ENCODE measurements at regions not wholly inside any gene's neighbourhood (a gene's known extent, or its start where the extent isn't known, plus 50 kb on each side); places are given as distances from the start of the nearest gene placed in this dataset.

DNA sequence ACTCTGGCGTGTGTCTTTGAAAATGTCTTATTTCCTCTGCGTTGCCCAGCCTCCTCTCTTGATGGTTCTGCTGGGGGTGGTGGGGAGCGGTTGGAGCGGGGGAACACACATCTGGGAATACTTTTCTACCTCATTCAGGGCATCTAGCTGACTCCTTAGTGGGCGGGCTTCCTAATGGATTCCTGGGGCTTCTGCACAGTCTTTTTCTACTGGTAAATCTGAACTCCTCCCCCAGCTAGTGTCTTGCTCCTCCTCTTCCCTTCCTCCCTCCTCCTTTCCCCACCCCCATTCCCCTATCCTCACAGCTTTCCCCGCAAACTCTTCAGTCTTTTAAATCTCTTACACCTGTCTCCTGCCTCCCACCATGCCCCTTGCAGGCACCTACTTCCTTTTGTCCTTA, 74.4 kb downstream of the PRL start:
- no peak for TF ChIP-seq EP300 (IDR thresholded peaks at IDR 0.05; ENCODE audit: borderline replicate concordance)
- no peak for TF ChIP-seq CREB1 (IDR thresholded peaks at IDR 0.05; ENCODE audit: low read depth)
- no peak for TF ChIP-seq CEBPB (IDR thresholded peaks at IDR 0.05)
- no peak for TF ChIP-seq FOXM1 (IDR thresholded peaks at IDR 0.05; ENCODE audit: borderline replicate concordance, low read depth)
- no peak for TF ChIP-seq MAX (IDR thresholded peaks at IDR 0.05)
- no peak for TF ChIP-seq TEAD4 (IDR thresholded peaks at IDR 0.05)
- TF ChIP-seq RAD21 (IDR thresholded peaks at IDR 0.05; ENCODE audit: low read depth): no peak
- no peak for TF ChIP-seq TCF12 (IDR thresholded peaks at IDR 0.05; ENCODE audit: low read depth)
- TF ChIP-seq, protein P1, sequence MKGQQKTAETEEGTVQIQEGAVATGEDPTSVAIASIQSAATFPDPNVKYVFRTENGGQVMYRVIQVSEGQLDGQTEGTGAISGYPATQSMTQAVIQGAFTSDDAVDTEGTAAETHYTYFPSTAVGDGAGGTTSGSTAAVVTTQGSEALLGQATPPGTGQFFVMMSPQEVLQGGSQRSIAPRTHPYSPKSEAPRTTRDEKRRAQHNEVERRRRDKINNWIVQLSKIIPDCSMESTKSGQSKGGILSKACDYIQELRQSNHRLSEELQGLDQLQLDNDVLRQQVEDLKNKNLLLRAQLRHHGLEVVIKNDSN (IDR thresholded peaks at IDR 0.05): no peak
- TF ChIP-seq TAF1 (IDR thresholded peaks at IDR 0.05; ENCODE audit: low read depth): no peak
- TF ChIP-seq REST (IDR thresholded peaks at IDR 0.05; ENCODE audit: low read depth): no peak
- no peak for TF ChIP-seq NFIC (IDR thresholded peaks at IDR 0.05)
- no peak for TF ChIP-seq YY1 (IDR thresholded peaks at IDR 0.05; ENCODE audit: low read depth)
- TF ChIP-seq ZBTB7A (IDR thresholded peaks at IDR 0.05; ENCODE audit: low read depth): no peak
- TF ChIP-seq EGR1 (IDR thresholded peaks at IDR 0.05): no peak

GRCh38 chr6:22227824-22228610, 68.8 kb downstream of the PRL start:
- TF ChIP-seq TCF12 (IDR thresholded peaks at IDR 0.05; ENCODE audit: low read depth): no peak
- TF ChIP-seq TAF1 (IDR thresholded peaks at IDR 0.05; ENCODE audit: low read depth): no peak
- TF ChIP-seq REST (IDR thresholded peaks at IDR 0.05; ENCODE audit: low read depth): no peak
- no peak for TF ChIP-seq MAX (IDR thresholded peaks at IDR 0.05)
- no peak for TF ChIP-seq TEAD4 (IDR thresholded peaks at IDR 0.05)
- TF ChIP-seq NFIC (IDR thresholded peaks at IDR 0.05): no peak
- TF ChIP-seq, protein P1 (IDR thresholded peaks at IDR 0.05): no peak
- no peak for TF ChIP-seq YY1 (IDR thresholded peaks at IDR 0.05; ENCODE audit: low read depth)

- no peak for TF ChIP-seq TAF1 (IDR thresholded peaks at IDR 0.05; ENCODE audit: low read depth)
- TF ChIP-seq MAX (IDR thresholded peaks at IDR 0.05): no peak
- TF ChIP-seq ZBTB7A (IDR thresholded peaks at IDR 0.05; ENCODE audit: low read depth): no peak
- no peak for TF ChIP-seq EGR1 (IDR thresholded peaks at IDR 0.05)
- no peak for TF ChIP-seq YY1 (IDR thresholded peaks at IDR 0.05; ENCODE audit: low read depth)
- no peak for TF ChIP-seq REST (IDR thresholded peaks at IDR 0.05; ENCODE audit: low read depth)
- TF ChIP-seq NFIC (IDR thresholded peaks at IDR 0.05): no peak
- TF ChIP-seq FOXM1 (IDR thresholded peaks at IDR 0.05; ENCODE audit: borderline replicate concordance, low read depth): no peak
- TF ChIP-seq CREB1 (IDR thresholded peaks at IDR 0.05; ENCODE audit: low read depth): no peak
- TF ChIP-seq EP300 (IDR thresholded peaks at IDR 0.05; ENCODE audit: borderline replicate concordance): no peak
- TF ChIP-seq TCF12 (IDR thresholded peaks at IDR 0.05; ENCODE audit: low read depth): no peak
- TF ChIP-seq, protein P1 (IDR thresholded peaks at IDR 0.05): no peak
- no peak for TF ChIP-seq TEAD4 (IDR thresholded peaks at IDR 0.05)
- TF ChIP-seq CEBPB (IDR thresholded peaks at IDR 0.05): no peak
- TF ChIP-seq RAD21 (IDR thresholded peaks at IDR 0.05; ENCODE audit: low read depth): no peak
These were observed 65.8 kb downstream of the PRL start for GRCh38 chr6:22231050-22231449.
